Glomerular endothelial cell (primary cell): ENCODE measurements at regions not wholly inside any gene's neighbourhood (a gene's known extent, or its start where the extent isn't known, plus 50 kb on each side); places are given as distances from the start of the nearest gene placed in this dataset.

ENCODE experiments used
- DNase-seq: peaks from one replicate; pipeline ENCODE4 v3.0.0-alpha.2; 2011; ENCODE audit warnings: low read depth, low spot score; ENCODE audit errors: extremely low read depth

GRCh38 chr2:79359419-79359818 is 153.4 kb upstream of the CTNNA2 start:
- no peak for DNase-seq

GRCh38 chr2:79355569-79355968 is 157.3 kb upstream of the CTNNA2 start:
- DNase-seq: no peak

- no peak for DNase-seq
These were observed 167.9 kb upstream of the REG3A start for GRCh38 chr2:79327460-79327859.

- DNase-seq: no peak
These were observed 161.3 kb upstream of the REG3A start for GRCh38 chr2:79320871-79321270.

GRCh38 chr2:79294994-79295393 is 135.4 kb upstream of the REG3A start:
- DNase-seq: no peak

- DNase-seq: no peak
These were observed 133.4 kb upstream of the REG3A start for GRCh38 chr2:79292958-79293315.

- no peak for DNase-seq
These were observed 132.8 kb upstream of the REG3A start for GRCh38 chr2:79292239-79292957.

- DNase-seq: no peak
These were observed 116.3 kb upstream of the REG3A start for GRCh38 chr2:79275863-79276262.

GRCh38 chr2:79275197-79275596 is 115.6 kb upstream of the REG3A start:
- no peak for DNase-seq

GRCh38 chr2:79272616-79273015 is 113.1 kb upstream of the REG3A start:
- DNase-seq: no peak

- no peak for DNase-seq
These were observed 111.9 kb upstream of the REG3A start for GRCh38 chr2:79271456-79271855.

- no peak for DNase-seq
These were observed 101.3 kb upstream of the REG3A start for GRCh38 chr2:79260848-79261247.

GRCh38 chr2:79259959-79260358 is 100.4 kb upstream of the REG3A start:
- no peak for DNase-seq

GRCh38 chr2:79259296-79259695 is 99.7 kb upstream of the REG3A start:
- DNase-seq: no peak

- DNase-seq: no peak
These were observed 93.8 kb upstream of the REG3A start for GRCh38 chr2:79253243-79253774.

GRCh38 chr2:79250656-79251055 is 91.1 kb upstream of the REG3A start:
- no peak for DNase-seq

GRCh38 chr2:79248776-79249175 is 89.2 kb upstream of the REG3A start:
- no peak for DNase-seq

- no peak for DNase-seq
These were observed 75.6 kb upstream of the REG3A start for GRCh38 chr2:79235135-79235534.

GRCh38 chr2:79223539-79223938 is 64.0 kb upstream of the REG3A start:
- no peak for DNase-seq

- peak; percentile 3 for DNase-seq
These were observed 59.9 kb upstream of the REG3A start for GRCh38 chr2:79219383-79219988.

- DNase-seq: no peak
These were observed 50.8 kb upstream of the REG3A start for GRCh38 chr2:79210274-79210917.
